ENCODE measurements at regions not wholly inside any gene's neighbourhood (a gene's known extent, or its start where the extent isn't known, plus 50 kb on each side); places are given as distances from the start of the nearest gene placed in this dataset.
"Not testable (repeated sequence)": the region's sequence is repeated elsewhere in the genome, so short reads cannot be mapped to it uniquely, and the experiment has no call there.

DNA sequence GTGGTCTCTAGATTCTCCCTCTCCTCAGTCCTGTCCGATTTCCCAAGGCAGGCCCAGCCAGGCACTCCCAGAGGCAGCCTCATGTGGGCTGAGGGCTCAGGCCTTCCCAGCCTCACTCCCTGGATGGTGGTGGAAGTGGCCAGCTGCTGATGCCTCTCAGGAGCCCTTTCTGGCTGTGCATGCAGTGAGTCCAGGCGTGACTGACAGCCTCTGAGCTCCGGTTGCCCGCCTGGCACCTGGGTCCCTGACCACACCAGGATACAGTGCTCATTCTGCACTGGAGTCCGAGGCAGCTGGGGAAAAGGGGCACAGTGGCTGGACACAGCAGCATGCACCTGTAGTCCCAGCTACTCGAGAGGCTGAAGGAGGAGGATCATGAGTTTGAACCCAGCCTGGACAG, 132.6 kb downstream of the CUL2 start:
- Histone ChIP-seq H3K36me3 (no peaks in the 10 kb centered on the region), H3K4me1 (no peaks in the 10 kb centered on the region), H3K27me3 (no peaks in the 10 kb centered on the region), H3K27ac (no peak overlapping the region), H3K9me3 (no peaks in the 10 kb centered on the region), H3K4me3 (no peak overlapping the region)
- 88 to 96% methylated on average over 6 of the region's 6 CpGs for WGBS, 2 donors
- DNase-seq (ENCODE audit: low spot score in 2 of 2), result no peak
- no peak for TF ChIP-seq POLR2A (IDR thresholded peaks at IDR 0.05)
- TF ChIP-seq, protein P1, sequence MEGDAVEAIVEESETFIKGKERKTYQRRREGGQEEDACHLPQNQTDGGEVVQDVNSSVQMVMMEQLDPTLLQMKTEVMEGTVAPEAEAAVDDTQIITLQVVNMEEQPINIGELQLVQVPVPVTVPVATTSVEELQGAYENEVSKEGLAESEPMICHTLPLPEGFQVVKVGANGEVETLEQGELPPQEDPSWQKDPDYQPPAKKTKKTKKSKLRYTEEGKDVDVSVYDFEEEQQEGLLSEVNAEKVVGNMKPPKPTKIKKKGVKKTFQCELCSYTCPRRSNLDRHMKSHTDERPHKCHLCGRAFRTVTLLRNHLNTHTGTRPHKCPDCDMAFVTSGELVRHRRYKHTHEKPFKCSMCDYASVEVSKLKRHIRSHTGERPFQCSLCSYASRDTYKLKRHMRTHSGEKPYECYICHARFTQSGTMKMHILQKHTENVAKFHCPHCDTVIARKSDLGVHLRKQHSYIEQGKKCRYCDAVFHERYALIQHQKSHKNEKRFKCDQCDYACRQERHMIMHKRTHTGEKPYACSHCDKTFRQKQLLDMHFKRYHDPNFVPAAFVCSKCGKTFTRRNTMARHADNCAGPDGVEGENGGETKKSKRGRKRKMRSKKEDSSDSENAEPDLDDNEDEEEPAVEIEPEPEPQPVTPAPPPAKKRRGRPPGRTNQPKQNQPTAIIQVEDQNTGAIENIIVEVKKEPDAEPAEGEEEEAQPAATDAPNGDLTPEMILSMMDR (IDR thresholded peaks at IDR 0.05), result no peak
- no peak for TF ChIP-seq EP300 (IDR thresholded peaks at IDR 0.05)

DNA sequence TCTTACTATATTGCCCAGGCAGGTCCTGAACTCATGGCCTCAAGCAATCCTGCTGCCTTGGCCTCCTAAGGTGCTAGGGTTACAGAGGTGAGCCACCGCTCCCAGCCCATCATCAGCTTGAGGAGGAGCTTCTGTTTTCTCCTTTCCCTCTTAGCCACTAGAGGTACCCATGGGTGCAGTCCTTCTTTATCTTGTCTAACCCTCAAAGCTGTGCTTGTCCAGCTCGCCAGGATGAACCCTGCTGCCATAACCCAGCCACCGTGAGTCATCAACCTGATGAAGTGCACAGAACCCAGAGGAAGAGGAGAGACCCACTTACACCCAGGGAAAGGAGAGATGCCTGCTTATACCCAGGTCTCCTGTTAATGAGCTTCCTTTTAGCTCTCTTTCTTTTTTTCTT, 133.4 kb downstream of the CUL2 start:
- 91 to 92% methylated on average over 3 of the region's 3 CpGs for WGBS, 2 donors
- TF ChIP-seq, protein P1 (IDR thresholded peaks at IDR 0.05), result no peak
- no peak for TF ChIP-seq POLR2A (IDR thresholded peaks at IDR 0.05)
- no peak for TF ChIP-seq EP300 (IDR thresholded peaks at IDR 0.05)
- Histone ChIP-seq H3K9me3 (no peaks in the 10 kb centered on the region), H3K36me3 (no peaks in the 10 kb centered on the region), H3K27me3 (no peaks in the 10 kb centered on the region), H3K4me1 (no peaks in the 10 kb centered on the region), H3K4me3 (no peak overlapping the region), H3K27ac (no peak overlapping the region)
- no peak for DNase-seq (ENCODE audit: low spot score in 2 of 2)

DNA sequence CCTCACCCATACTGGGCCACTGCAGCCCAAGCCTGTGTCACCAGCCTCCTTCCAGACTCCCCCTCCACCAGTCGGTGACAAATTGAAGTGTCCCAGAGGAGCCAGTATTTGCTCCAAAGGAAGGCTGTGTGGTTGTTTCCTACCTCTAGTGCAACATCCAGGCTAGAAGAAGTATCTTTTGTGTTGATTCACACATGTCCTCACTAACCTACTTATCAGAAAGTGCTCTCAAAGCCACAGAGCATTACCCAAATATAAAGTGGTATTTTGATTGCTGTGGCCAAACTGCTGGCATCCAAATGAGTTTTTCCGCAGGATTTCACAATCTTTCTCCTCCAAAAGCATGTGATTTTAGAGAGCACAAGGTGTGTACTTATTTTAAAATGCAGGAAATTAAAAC, 134.8 kb downstream of the CUL2 start:
- Histone ChIP-seq H3K27ac (no peak overlapping the region), H3K9me3 (no peaks in the 10 kb centered on the region), H3K4me1 (no peaks in the 10 kb centered on the region), H3K36me3 (no peaks in the 10 kb centered on the region), H3K27me3 (no peaks in the 10 kb centered on the region), H3K4me3 (no peak overlapping the region)
- DNase-seq (ENCODE audit: low spot score in 2 of 2), result no peak
- 75 to 80% methylated on average over 2 of the region's 2 CpGs for WGBS, 2 donors
- TF ChIP-seq EP300 (IDR thresholded peaks at IDR 0.05), result peak in 1 of 2 donors; percentile 28
- TF ChIP-seq, protein P1 (IDR thresholded peaks at IDR 0.05), result no peak

DNA sequence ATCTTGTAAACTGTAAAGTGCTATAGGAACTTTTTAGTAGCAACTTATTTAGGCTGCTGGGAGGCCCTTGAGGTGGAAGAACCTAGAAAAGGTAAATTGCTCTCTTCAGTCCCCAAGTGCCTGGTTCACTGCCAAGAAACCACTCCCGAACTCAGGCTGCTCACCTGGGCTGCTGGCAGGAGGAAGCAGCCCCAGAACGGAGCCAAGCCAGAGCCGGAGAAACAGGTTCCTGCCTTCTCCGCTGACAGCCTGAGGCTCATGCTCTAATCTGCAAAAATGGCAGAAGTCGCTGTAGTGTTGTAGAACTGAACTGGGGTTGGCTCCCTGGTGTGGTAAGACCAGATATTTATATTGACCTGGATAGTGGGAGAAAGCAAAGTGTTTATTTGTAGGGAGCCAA, 136.0 kb downstream of the CUL2 start:
- DNase-seq (ENCODE audit: low spot score in 2 of 2), result no peak
- no peak overlapping the region for H3K27ac ChIP-seq
- 80 to 86% methylated on average over 5 of the region's 5 CpGs for WGBS, 2 donors

DNA sequence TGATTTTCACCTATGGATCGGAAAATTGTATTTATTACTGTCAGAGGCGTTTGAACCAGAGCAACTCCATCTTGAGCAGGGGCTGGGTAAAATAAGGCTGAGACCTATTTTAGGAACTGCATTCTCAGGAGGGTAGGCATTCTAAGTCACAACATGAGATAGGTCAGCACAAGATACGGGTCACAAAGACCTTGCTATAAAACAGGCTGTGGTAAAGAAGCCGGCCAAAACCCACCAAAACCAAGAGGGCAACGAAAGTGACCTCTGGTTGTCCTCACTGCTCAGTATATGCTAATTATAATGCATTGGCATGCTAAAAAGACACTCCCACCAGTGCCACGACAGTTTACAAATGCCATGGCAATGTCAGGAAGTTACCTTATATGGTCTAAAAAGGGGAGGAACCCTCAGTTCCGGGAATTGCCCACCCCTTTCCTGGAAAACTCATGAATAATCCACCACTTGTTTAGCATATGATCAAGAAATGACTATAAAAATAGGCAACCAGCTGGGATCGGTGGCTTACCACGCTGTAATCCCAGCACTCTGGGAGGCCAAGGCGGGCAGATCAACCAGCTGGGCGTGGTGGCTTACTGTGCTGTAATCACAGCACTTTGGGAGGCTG, 136.3 kb upstream of the PARD3 start:
- 73 to 77% methylated on average over 11 of the region's 11 CpGs for WGBS, 2 donors
- not testable (repeated sequence) for H3K4me1 ChIP-seq

More for the DNA sequence above, 136.0 kb downstream of the CUL2 start:
- no peaks in the 10 kb centered on the region for H3K9me3 ChIP-seq
- no peaks in the 10 kb centered on the region for H3K4me1 ChIP-seq
- no peak overlapping the region for H3K4me3 ChIP-seq
- TF ChIP-seq EP300 (IDR thresholded peaks at IDR 0.05) (no peak), POLR2A (IDR thresholded peaks at IDR 0.05) (no peak)
- TF ChIP-seq, protein P1 (IDR thresholded peaks at IDR 0.05), result no peak
- no peaks in the 10 kb centered on the region for H3K27me3 ChIP-seq
- no peaks in the 10 kb centered on the region for H3K36me3 ChIP-seq

DNA sequence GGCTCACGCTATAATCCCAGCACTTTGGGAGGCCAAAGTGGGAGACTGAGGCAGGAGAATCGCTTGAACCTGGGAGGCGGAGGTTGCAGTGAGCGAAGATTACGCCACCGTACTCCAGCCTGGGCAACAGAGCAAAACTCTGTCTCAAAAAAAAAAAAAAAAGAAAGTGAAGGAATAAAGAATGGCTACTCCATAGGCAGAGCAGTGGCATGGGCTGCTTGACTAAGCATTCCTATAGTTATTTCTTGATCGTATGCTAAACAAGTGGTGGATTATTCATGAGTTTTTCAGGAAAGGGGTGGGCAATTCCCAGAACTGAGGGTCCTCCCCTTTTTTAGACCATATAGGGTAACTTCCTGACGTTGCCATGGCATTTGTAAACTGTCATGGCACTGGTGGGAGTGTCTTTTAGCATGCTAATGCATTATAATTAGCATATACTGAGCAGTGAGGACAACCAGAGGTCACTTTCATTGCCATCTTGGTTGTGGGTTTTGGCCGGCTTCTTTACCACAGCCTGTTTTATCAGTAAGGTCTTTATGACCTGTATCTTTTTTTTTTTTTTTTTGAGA, 130.9 kb upstream of the PARD3 start:
- H3K9me3 ChIP-seq; H3K4me1 ChIP-seq; DNase-seq (ENCODE audit: low spot score in 2 of 2); H3K27me3 ChIP-seq; H3K36me3 ChIP-seq; H3K4me3 ChIP-seq; H3K27ac ChIP-seq: not testable (repeated sequence)
- WGBS, 2 donors, result 92% methylated on average over 9 of the region's 9 CpGs

More for the DNA sequence above, 136.3 kb upstream of the PARD3 start:
- DNase-seq (ENCODE audit: low spot score in 2 of 2); H3K27ac ChIP-seq; H3K36me3 ChIP-seq; H3K4me3 ChIP-seq; H3K27me3 ChIP-seq; H3K9me3 ChIP-seq: not testable (repeated sequence)

Data from tibial nerve (tissue), 4 donors.